Sigmoid colon (tissue), 4 donors: ENCODE measurements at regions not wholly inside any gene's neighbourhood (a gene's known extent, or its start where the extent isn't known, plus 50 kb on each side); places are given as distances from the start of the nearest gene placed in this dataset.
A peak's percentile ranks its signal among the peaks of the same experiment; 100 is the strongest.

Experiments used
- CTCF ChIP-seq, 4 experiments: fragments of 450-650 bp in 3 of 4; fragments of 200-600 bp in 1 of 4; IDR thresholded peaks; one replicate each; pipeline ENCODE4 v1.5.1; 2016 to 2019; ENCODE audit warnings: antibody characterized with exemption in 4 of 4, mild to moderate bottlenecking in 3 of 4, moderate library complexity in 2 of 4
- EP300 ChIP-seq, 4 donors: sonication (generic); formaldehyde crosslinking; IDR thresholded peaks; one replicate each; pipeline ENCODE4 v1.6.1; 2017; ENCODE audit warnings: antibody characterized with exemption in 4 of 4
- POLR2A ChIP-seq, 2 donors: fragments of 450-650 bp; IDR thresholded peaks; one replicate each; pipeline ENCODE4 v1.6.1; 2016; ENCODE audit warnings: antibody characterized with exemption in 2 of 2, mild to moderate bottlenecking in 2 of 2, moderate library complexity in 2 of 2
- POLR2AphosphoS5 ChIP-seq, 4 donors: sonication (generic); formaldehyde crosslinking; IDR thresholded peaks; one replicate each; pipeline ENCODE4 v1.6.1; 2017; ENCODE audit warnings: antibody characterized with exemption in 4 of 4

GRCh38 chr7:54898659-54899340 is 120.0 kb upstream of the EGFR start:
- no peak for TF ChIP-seq CTCF (IDR thresholded peaks at IDR 0.05)
- no peak for TF ChIP-seq POLR2A (IDR thresholded peaks at IDR 0.05)
- TF ChIP-seq EP300 (IDR thresholded peaks at IDR 0.05): no peak
- peak in 3 of 4 donors; percentile 15 to 44 (median 31) for TF ChIP-seq POLR2AphosphoS5 (IDR thresholded peaks at IDR 0.05)
